Upper lobe of left lung (tissue), 6 donors: ENCODE measurements at regions not wholly inside any gene's neighbourhood (a gene's known extent, or its start where the extent isn't known, plus 50 kb on each side); places are given as distances from the start of the nearest gene placed in this dataset.

Experiments
- ATAC-seq, 2 donors: fragments of 200-7000 bp; cut with Tn5 transposase; one replicate each; pipeline ENCODE4 v1.9.1; 2022; ENCODE audit warnings: mild to moderate bottlenecking in 2 of 2, moderate library complexity in 2 of 2; ENCODE audit not compliant: low FRiP score in 2 of 2
- DNase-seq, 2 donors: peaks; one replicate each; pipeline ENCODE4 v3.0.0-alpha.2; 2019 to 2020
- H3K27ac ChIP-seq, 4 donors: fragments of 200-600 bp; sonication (generic); one replicate each; pipeline ENCODE4 v1.5.1; 2016 to 2019
- H3K27me3 ChIP-seq, 4 donors: fragments of 200-600 bp; sonication (generic); one replicate each; pipeline ENCODE4 v1.5.1; 2017 to 2019
- H3K36me3 ChIP-seq, 4 donors: fragments of 200-600 bp; sonication (generic); one replicate each; pipeline ENCODE4 v1.5.1; 2016 to 2019
- H3K4me1 ChIP-seq, 4 donors: fragments of 200-600 bp; sonication (generic); one replicate each; pipeline ENCODE4 v1.5.1; 2018 to 2019
- H3K4me3 ChIP-seq, 4 donors: fragments of 200-600 bp; sonication (generic); one replicate each; pipeline ENCODE4 v1.5.1; 2017 to 2019; ENCODE audit warnings: mild to moderate bottlenecking in 2 of 4, moderate library complexity in 1 of 4
- H3K9me3 ChIP-seq, 4 donors: fragments of 200-600 bp; sonication (generic); one replicate each; pipeline ENCODE4 v1.5.1; 2018 to 2019
- EP300 ChIP-seq, 4 donors: sonication (generic); formaldehyde crosslinking; IDR thresholded peaks; one replicate each; pipeline ENCODE4 v1.5.1; 2017; ENCODE audit warnings: antibody characterized with exemption in 4 of 4, control low read depth in 2 of 4
- POLR2A ChIP-seq, 4 donors: fragments of 450-650 bp; IDR thresholded peaks; one replicate each; pipeline ENCODE4 v1.5.1; 2016 to 2017; ENCODE audit warnings: antibody characterized with exemption in 4 of 4, mild to moderate bottlenecking in 2 of 4
- POLR2AphosphoS5 ChIP-seq, 2 donors: sonication (generic); formaldehyde crosslinking; IDR thresholded peaks; one replicate each; pipeline ENCODE4 v1.5.1; 2017; ENCODE audit warnings: antibody characterized with exemption in 2 of 2
- WGBS, 2 donors: methylation state at CpG; one replicate each; pipeline ENCODE4 v1.1.5; 2017 to 2018; 5-methylcytosine and 5-hydroxymethylcytosine counted together
- TF ChIP-seq, protein P1 (sequence below), 6 experiments: fragments of 450-650 bp in 4 of 6; fragments of 200-600 bp in 2 of 6; sonication (generic) in 2 of 6; IDR thresholded peaks; one replicate each; pipeline ENCODE4 v1.5.1; 2016 to 2019; ENCODE audit warnings: antibody characterized with exemption in 6 of 6
- donor health status: DM: no; HTN: no; CAD: no; lungs with moderate emphysema.
- donor health status: DM: no; HTN: yes; CAD: no; lungs with severe emphysema.

DNA sequence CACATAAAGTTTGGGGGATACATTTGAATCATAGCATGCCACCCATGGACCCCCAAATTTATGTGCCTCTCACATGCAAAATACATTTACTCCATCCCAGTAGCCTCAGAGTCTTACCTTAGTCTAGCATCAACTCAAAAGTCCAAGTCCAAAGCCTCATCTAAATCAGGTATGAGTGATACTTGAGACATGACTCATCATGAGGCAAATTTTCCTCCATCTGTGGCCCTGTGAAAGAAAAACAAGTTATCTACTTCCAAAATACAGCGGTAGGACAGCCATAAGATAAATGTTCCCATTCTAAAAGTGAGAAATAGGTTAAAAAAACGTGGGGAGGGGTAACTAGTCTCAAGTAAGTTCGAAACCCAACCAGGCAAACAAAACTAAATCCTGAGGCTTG is 444.2 kb downstream of the SNAPC1 start:
- no peaks in the 10 kb centered on the region for H3K27me3 ChIP-seq
- WGBS, 2 donors = 61% methylated on average over 3 of the region's 3 CpGs
- no peak for DNase-seq
- H3K9me3 ChIP-seq = no peaks in the 10 kb centered on the region
- no peak overlapping the region for H3K27ac ChIP-seq
- no peak for ATAC-seq
- H3K4me1 ChIP-seq = no peaks in the 10 kb centered on the region
- no peak overlapping the region for H3K4me3 ChIP-seq
- no peak for TF ChIP-seq EP300 (IDR thresholded peaks at IDR 0.05)
- TF ChIP-seq, protein P1, sequence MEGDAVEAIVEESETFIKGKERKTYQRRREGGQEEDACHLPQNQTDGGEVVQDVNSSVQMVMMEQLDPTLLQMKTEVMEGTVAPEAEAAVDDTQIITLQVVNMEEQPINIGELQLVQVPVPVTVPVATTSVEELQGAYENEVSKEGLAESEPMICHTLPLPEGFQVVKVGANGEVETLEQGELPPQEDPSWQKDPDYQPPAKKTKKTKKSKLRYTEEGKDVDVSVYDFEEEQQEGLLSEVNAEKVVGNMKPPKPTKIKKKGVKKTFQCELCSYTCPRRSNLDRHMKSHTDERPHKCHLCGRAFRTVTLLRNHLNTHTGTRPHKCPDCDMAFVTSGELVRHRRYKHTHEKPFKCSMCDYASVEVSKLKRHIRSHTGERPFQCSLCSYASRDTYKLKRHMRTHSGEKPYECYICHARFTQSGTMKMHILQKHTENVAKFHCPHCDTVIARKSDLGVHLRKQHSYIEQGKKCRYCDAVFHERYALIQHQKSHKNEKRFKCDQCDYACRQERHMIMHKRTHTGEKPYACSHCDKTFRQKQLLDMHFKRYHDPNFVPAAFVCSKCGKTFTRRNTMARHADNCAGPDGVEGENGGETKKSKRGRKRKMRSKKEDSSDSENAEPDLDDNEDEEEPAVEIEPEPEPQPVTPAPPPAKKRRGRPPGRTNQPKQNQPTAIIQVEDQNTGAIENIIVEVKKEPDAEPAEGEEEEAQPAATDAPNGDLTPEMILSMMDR (IDR thresholded peaks at IDR 0.05) = no peak
- no peak for TF ChIP-seq POLR2A (IDR thresholded peaks at IDR 0.05)
- no peak for TF ChIP-seq POLR2AphosphoS5 (IDR thresholded peaks at IDR 0.05)
- no peaks in the 10 kb centered on the region for H3K36me3 ChIP-seq

DNA sequence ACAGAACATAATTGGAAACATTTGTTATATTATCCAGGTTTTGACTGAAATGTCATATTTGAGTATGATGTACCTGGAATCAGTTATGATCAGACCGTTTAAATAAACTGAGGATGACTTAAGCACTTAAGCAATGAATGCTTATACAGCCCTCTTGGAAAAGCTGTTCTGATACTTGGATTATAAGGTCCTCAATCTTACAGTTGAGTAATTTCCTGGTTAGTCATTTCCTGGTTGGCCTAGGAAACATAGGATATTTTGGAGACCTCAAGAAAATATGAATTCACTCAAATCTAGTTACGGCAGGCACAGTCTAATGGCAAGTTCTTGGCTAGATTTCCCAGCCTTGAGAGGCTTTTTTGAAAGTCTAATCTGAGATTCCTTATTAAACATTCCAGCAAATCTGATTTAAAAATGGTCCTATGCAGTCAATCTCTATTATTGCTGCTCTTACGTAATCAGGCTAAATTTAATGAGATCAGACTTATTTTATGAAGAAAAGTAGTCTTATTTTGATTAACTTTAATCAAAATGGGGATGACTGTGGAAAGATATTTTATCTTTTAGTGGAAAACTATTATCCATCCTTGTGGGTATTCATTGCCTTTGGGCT is 447.2 kb downstream of the SNAPC1 start:
- TF ChIP-seq POLR2AphosphoS5 (IDR thresholded peaks at IDR 0.05) (no peak), EP300 (IDR thresholded peaks at IDR 0.05) (no peak), POLR2A (IDR thresholded peaks at IDR 0.05) (no peak)
- TF ChIP-seq, protein P1 (IDR thresholded peaks at IDR 0.05) = no peak
- no peak for ATAC-seq
- DNase-seq = no peak
- Histone ChIP-seq H3K27me3 (no peaks in the 10 kb centered on the region), H3K4me1 (no peaks in the 10 kb centered on the region), H3K27ac (no peak overlapping the region), H3K36me3 (no peaks in the 10 kb centered on the region), H3K4me3 (no peak overlapping the region), H3K9me3 (no peaks in the 10 kb centered on the region)
- 58 to 70% methylated on average over 3 of the region's 3 CpGs for WGBS, 2 donors

DNA sequence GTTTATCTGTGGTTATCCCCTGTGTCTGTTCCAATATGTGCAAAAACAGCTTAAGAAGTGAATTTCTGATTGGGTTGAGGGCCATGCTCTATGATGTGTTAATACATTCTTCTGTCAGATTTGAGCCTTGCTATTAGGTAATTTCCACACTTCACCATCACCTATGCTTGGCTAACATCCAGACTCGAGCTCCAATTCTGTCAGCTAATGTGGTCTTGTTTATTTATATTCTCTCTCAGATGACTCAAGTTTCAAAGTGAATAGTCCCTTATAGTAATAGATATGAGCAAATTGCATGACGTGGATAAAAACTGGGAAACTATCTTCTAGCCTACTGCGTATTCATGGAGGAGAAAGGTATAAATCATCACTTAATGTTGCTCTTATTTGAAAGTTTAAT is 451.3 kb downstream of the SNAPC1 start:
- Histone ChIP-seq H3K27ac (no peak overlapping the region), H3K4me1 (no peaks in the 10 kb centered on the region), H3K4me3 (no peak overlapping the region), H3K36me3 (no peaks in the 10 kb centered on the region), H3K9me3 (no peaks in the 10 kb centered on the region), H3K27me3 (no peaks in the 10 kb centered on the region)
- 44 to 57% methylated on average over 3 of the region's 3 CpGs for WGBS, 2 donors
- DNase-seq (no peak), ATAC-seq (no peak)
- no peak for TF ChIP-seq EP300 (IDR thresholded peaks at IDR 0.05)
- no peak for TF ChIP-seq POLR2A (IDR thresholded peaks at IDR 0.05)
- no peak for TF ChIP-seq POLR2AphosphoS5 (IDR thresholded peaks at IDR 0.05)
- TF ChIP-seq, protein P1 (IDR thresholded peaks at IDR 0.05) = no peak

DNA sequence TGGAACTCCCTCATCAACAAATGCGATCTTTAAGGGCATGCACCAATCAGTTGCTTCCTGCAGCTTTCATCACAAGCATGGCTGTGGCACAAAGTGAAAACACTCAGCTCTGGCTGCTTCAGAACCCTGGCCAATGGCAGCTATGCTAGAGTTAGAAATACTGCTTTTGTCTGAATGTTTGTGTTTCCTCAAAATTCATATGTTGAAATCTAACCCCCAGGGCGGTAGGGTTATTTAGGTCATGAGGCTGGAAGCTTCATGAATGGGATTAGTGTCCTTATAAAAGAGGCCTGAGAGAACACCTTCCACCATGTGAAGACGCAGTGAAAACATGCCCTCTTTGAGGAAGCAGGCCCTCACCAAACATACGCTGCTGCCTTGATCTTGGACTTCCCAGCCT is 453.9 kb downstream of the SNAPC1 start:
- TF ChIP-seq, protein P1 (IDR thresholded peaks at IDR 0.05) = no peak
- no peak for TF ChIP-seq POLR2AphosphoS5 (IDR thresholded peaks at IDR 0.05)
- TF ChIP-seq POLR2A (IDR thresholded peaks at IDR 0.05) = no peak
- no peak for TF ChIP-seq EP300 (IDR thresholded peaks at IDR 0.05)
- ATAC-seq (no peak), DNase-seq (no peak)
- Histone ChIP-seq H3K4me3 (no peak overlapping the region), H3K27me3 (no peaks in the 10 kb centered on the region), H3K4me1 (no peaks in the 10 kb centered on the region), H3K27ac (no peak overlapping the region), H3K9me3 (no peaks in the 10 kb centered on the region), H3K36me3 (no peaks in the 10 kb centered on the region)
- 82 to 86% methylated on average over 4 of the region's 4 CpGs for WGBS, 2 donors

DNA sequence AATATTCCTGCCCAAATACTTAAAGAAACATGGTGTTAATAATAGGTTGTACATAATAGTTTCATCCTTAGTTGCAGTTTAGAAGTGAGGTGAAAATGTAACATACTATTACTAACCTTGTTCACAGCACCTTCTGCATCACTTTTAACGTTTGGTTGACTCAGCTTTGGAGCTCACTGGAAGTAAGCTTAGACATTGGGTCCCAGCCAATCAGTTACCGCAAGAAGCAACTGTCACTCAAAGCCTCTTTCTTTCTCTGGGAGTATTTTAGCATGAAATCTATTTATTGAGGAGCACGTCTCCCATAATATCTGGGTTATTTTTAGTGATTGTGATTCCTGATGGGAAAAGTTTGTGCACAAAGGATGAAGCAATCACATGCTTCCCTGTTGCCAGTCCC is 472.6 kb downstream of the SNAPC1 start:
- Histone ChIP-seq H3K36me3 (no peaks in the 10 kb centered on the region), H3K4me1 (no peaks in the 10 kb centered on the region), H3K4me3 (no peak overlapping the region), H3K27ac (no peak overlapping the region), H3K9me3 (peaks cover 0 to 10% (median 5%) of the 10 kb centered on the region in 4 donors), H3K27me3 (no peaks in the 10 kb centered on the region)
- WGBS, 2 donors = 59 to 71% methylated on average over 3 of the region's 3 CpGs
- TF ChIP-seq POLR2AphosphoS5 (IDR thresholded peaks at IDR 0.05) = no peak
- TF ChIP-seq EP300 (IDR thresholded peaks at IDR 0.05) = no peak
- TF ChIP-seq, protein P1 (IDR thresholded peaks at IDR 0.05) = no peak
- no peak for TF ChIP-seq POLR2A (IDR thresholded peaks at IDR 0.05)
- DNase-seq (no peak), ATAC-seq (no peak)
